ENCODE measurements at regions not wholly inside any gene's neighbourhood (a gene's known extent, or its start where the extent isn't known, plus 50 kb on each side); places are given as distances from the start of the nearest gene placed in this dataset.

- no peak for TF ChIP-seq CTCF (tag by site-specific recombination; IDR thresholded peaks at IDR 0.05)
- no peak for TF ChIP-seq ATF2 (tag by site-specific recombination; IDR thresholded peaks at IDR 0.05; ENCODE audit: low read depth)
- no peak for TF ChIP-seq ZBTB10 (tag by site-specific recombination; IDR thresholded peaks at IDR 0.05)
These were observed 105.9 kb upstream of the TMEM168 start for GRCh38 chr7:112896026-112896601.
